Neural crest cell (in vitro differentiated cells): ENCODE measurements at regions not wholly inside any gene's neighbourhood (a gene's known extent, or its start where the extent isn't known, plus 50 kb on each side); places are given as distances from the start of the nearest gene placed in this dataset.

Source experiments
- DNase-seq: peaks from one replicate; pipeline ENCODE4 v3.0.0; 2021; ENCODE audit warnings: low read depth, mixed read lengths, low spot score
- H3K27ac Mint-ChIP-seq: one replicate; pipeline ENCODE4 v1.8.0; 2021; ENCODE audit warnings: mild to moderate bottlenecking, mixed read lengths; ENCODE audit not compliant: unreplicated experiment
- H3K27me3 Mint-ChIP-seq: 2 replicates; pipeline ENCODE4 v1.8.0; 2021; ENCODE audit warnings: low read depth, mild to moderate bottlenecking, mixed read lengths
- H3K36me3 Mint-ChIP-seq: 2 replicates; pipeline ENCODE4 v1.8.0; 2021; ENCODE audit warnings: low read depth, mild to moderate bottlenecking, mixed read lengths
- H3K4me1 Mint-ChIP-seq: 2 replicates; pipeline ENCODE4 v1.8.0; 2021; ENCODE audit warnings: mixed read lengths
- H3K4me3 Mint-ChIP-seq: one replicate; pipeline ENCODE4 v1.8.0; 2021; ENCODE audit warnings: mild to moderate bottlenecking, mixed read lengths
- H3K9me3 Mint-ChIP-seq: 2 replicates; pipeline ENCODE4 v1.8.0; 2021; ENCODE audit warnings: mixed read lengths
- CTCF ChIP-seq: fragments of 200-600 bp; sonication (generic); conservative IDR thresholded peaks from 2 replicates; pipeline ENCODE4 v1.5.0; 2021; ENCODE audit warnings: antibody characterized with exemption, mild to moderate bottlenecking

DNA sequence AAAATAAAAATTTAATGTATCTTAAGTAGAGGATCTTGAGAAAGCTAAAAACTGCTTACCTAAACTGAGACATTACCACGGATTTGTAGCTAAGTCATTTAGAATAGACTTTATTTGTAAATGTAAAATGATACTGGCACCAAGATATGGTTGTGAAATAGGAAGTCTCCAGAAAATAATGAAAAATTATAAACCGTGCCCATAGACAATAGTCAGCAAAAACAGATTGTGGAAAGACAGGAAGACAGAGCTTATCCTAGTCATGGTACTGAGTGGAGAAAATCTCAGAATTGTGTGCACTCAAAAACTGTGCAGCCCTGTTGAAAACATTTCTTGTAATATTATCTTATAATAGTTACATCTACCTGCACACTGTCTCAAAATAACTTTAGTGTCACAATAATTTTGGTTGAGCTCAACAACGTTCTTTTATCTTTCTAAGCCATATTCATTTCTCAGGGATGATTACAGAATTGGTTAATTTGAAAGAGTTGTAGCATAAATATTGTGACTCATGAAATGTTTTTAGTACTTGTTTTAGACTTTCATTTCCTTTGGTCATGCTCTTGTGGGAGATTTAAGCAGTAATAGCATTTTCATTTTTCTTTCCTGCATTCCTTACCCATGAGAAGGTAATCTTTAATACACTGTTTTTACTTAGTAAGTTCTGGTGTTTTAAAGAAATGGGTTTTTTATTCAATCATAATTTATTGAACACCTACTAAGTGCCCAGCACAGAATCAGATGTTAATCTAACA is 174.5 kb downstream of the SOX4 start:
- Mint-ChIP-seq H3K27me3 (no peaks in the 10 kb centered on the region), H3K9me3 (no peaks in the 10 kb centered on the region), H3K36me3 (no peaks in the 10 kb centered on the region), H3K27ac (no peak overlapping the region), H3K4me1 (peaks cover 40% of the 10 kb centered on the region), H3K4me3 (no peak overlapping the region)
- no peak for DNase-seq
- TF ChIP-seq CTCF = no peak

DNA sequence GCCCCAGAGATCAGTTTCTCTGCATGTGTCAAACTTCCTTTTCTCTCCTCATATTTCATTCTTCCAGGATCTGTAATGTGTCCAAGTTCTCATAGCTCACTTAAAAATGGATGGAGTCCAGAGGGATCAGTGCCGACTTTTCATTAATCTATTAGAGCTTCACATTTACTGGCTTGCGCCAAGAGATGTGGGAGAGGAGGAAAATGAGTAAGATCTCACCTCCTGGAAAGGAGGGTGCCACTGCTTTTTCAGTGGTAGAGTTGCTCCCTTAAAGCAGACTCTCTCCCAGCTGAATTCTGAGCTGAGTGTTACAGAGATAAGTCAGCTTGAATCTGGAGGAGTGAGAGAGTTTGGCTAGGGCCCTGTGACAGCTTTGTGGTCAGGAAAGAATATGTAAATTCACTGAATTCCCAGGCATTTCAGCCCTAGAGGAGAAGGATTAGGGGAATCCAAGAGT is 175.9 kb downstream of the SOX4 start:
- H3K27ac Mint-ChIP-seq = peak overlapping the region; percentile 21
- H3K36me3 Mint-ChIP-seq = no peaks in the 10 kb centered on the region
- no peaks in the 10 kb centered on the region for H3K27me3 Mint-ChIP-seq
- H3K4me3 Mint-ChIP-seq = no peak overlapping the region
- H3K9me3 Mint-ChIP-seq = no peaks in the 10 kb centered on the region
- DNase-seq = no peak
- no peak for TF ChIP-seq CTCF
- peaks cover 48% of the 10 kb centered on the region for H3K4me1 Mint-ChIP-seq

DNA sequence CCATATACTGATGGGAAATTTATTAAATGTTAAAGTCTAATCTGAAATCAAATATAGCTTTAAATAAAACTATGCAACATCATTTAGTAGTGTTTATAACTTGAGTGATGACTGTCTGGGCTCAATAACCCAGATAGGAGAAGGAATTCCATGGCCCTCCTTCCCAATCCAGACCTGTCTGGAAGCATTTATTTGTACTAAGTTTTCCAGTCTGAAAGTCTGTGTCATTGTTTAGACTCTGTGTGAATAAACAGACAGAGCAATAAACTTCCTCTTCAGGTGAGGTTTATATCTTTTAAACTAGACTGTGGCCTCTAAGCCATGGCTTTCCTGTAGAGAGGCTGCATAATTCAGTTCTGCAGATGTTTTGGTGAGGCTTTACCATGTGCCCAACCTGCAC is 176.4 kb downstream of the SOX4 start:
- Mint-ChIP-seq H3K27me3 (no peaks in the 10 kb centered on the region), H3K4me1 (peaks cover 53% of the 10 kb centered on the region), H3K9me3 (no peaks in the 10 kb centered on the region), H3K27ac (no peak overlapping the region), H3K4me3 (no peak overlapping the region), H3K36me3 (no peaks in the 10 kb centered on the region)
- TF ChIP-seq CTCF = no peak
- no peak for DNase-seq

DNA sequence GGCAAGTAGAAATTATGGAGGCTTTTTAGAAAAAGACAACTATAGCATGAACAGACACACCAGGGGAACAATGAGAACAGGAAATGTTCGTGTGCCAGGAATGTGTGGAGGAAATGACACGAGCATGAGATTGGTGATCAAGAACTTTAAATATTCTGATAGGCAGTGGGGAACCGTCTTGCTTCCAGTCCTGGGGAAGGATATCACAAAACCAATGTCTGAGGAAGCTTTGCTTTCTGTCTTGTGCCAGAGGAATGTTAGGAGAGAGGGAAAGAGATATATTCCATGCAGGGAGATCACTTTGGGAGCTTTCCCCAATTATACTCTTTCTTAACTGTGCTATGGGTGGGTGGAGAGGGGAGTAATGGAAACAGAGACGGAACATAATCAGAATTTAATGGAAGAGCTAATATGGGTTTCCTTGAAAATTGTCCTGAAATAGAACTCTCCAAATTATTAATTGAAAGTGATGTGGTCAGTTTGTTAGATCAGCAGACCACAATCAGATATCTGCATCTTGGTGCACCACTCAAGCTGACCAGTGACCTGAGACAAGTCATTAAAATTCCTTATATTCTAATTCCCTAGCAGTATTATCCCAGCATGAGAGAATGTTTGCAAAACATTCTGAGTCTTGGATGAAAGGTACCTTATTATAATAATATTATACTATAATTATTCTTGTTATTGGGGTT is 178.2 kb downstream of the SOX4 start:
- Mint-ChIP-seq H3K27me3 (no peaks in the 10 kb centered on the region), H3K9me3 (no peaks in the 10 kb centered on the region), H3K4me3 (peak overlapping the region; percentile 18), H3K27ac (peak overlapping the region; percentile 25), H3K36me3 (no peaks in the 10 kb centered on the region), H3K4me1 (peaks cover 53% of the 10 kb centered on the region)
- DNase-seq = no peak
- no peak for TF ChIP-seq CTCF

DNA sequence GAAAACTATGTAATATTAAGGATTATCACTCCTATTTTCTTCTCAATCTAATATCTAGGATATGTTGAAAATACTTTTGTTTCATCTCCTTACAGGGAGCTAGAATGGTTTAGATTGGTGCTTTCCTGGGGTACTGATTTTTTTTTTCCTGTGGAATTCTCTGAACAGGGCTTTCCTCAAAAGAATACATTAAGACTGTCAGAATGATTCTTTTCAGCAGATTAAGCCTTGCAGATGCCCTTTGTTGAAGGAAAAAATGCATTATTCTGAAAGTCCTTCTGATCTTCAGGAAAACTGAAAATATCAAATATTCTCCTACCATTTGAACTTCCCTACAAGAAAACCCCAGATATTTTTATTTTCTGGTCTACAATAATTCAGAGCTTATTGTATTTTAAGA is 178.9 kb downstream of the SOX4 start:
- Mint-ChIP-seq H3K27ac (peak overlapping the region; percentile 51), H3K9me3 (no peaks in the 10 kb centered on the region)

More for the DNA sequence above, 178.9 kb downstream of the SOX4 start:
- peak overlapping the region; percentile 67 for H3K4me3 Mint-ChIP-seq
- no peaks in the 10 kb centered on the region for H3K27me3 Mint-ChIP-seq
- H3K4me1 Mint-ChIP-seq = peaks cover 53% of the 10 kb centered on the region
- TF ChIP-seq CTCF = no peak
- no peaks in the 10 kb centered on the region for H3K36me3 Mint-ChIP-seq
- DNase-seq = no peak
